Panc1 (cell line): ENCODE measurements at regions not wholly inside any gene's neighbourhood (a gene's known extent, or its start where the extent isn't known, plus 50 kb on each side); places are given as distances from the start of the nearest gene placed in this dataset.

Experiments used
- POLR2AphosphoS5 ChIP-seq: IDR thresholded peaks from 2 replicates; pipeline ENCODE4 v1.6.1; 2012; ENCODE audit warnings: mild to moderate bottlenecking, low read depth, low read length, moderate library complexity
- SIN3A ChIP-seq: IDR thresholded peaks from 2 replicates; pipeline ENCODE4 v1.6.1; 2012; ENCODE audit warnings: low read depth, mild to moderate bottlenecking, low read length, moderate library complexity, borderline replicate concordance; ENCODE audit not compliant: insufficient read depth
- TCF7L2 ChIP-seq: IDR thresholded peaks from 2 replicates; pipeline ENCODE4 v1.6.1; 2011; ENCODE audit warnings: mild to moderate bottlenecking, low read depth, low read length, inconsistent platforms
- TF ChIP-seq, protein P1 (sequence below): fragments of 450-650 bp; IDR thresholded peaks from 2 replicates; pipeline ENCODE4 v1.5.1; 2017; ENCODE audit warnings: mild to moderate bottlenecking
- TF ChIP-seq, protein P2 (sequence below), 2 experiments: IDR thresholded peaks; 2 replicates each; pipeline ENCODE4 v1.6.1; 2011 to 2012; ENCODE audit warnings: low read depth in 2 of 2, control low read depth in 1 of 2, low read length in 1 of 2, mild to moderate bottlenecking in 1 of 2, moderate library complexity in 1 of 2; ENCODE audit not compliant: insufficient read depth in 1 of 2

DNA sequence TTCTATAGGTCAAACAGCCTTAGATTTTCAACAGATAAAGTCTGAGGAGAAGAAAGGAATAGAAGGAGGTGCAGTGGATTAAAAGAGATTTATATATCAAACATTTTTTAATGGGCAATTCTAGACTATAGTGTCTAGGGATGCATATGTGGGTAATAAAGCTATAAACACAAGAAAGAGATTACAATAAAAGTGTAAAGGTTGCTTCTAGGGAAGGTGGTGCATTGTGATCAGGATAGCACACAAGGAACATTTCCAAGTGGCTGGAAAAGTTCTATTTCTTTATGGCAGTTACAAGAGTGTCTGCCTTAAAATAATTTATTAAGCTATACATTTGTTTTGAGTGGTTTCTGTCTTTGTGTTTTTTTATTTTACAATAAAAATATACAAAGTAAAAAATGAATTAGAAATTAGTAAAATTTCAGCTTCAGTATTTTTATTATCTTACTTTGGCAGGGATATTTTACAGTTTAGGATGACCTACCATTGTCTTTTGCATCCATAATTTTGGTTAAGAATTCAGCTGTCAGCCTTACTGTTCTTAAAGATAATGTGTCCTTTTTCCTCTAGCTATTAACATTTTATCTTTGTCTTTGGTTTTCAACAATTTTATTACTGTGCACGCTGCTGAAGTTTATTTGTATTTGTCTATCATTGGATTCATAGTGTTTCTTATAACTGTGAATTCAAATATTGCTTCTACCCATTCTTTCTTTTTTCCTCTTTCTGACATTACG lies 221.8 kb downstream of the LACC1 start:
- TF ChIP-seq, protein P1, sequence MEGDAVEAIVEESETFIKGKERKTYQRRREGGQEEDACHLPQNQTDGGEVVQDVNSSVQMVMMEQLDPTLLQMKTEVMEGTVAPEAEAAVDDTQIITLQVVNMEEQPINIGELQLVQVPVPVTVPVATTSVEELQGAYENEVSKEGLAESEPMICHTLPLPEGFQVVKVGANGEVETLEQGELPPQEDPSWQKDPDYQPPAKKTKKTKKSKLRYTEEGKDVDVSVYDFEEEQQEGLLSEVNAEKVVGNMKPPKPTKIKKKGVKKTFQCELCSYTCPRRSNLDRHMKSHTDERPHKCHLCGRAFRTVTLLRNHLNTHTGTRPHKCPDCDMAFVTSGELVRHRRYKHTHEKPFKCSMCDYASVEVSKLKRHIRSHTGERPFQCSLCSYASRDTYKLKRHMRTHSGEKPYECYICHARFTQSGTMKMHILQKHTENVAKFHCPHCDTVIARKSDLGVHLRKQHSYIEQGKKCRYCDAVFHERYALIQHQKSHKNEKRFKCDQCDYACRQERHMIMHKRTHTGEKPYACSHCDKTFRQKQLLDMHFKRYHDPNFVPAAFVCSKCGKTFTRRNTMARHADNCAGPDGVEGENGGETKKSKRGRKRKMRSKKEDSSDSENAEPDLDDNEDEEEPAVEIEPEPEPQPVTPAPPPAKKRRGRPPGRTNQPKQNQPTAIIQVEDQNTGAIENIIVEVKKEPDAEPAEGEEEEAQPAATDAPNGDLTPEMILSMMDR, result no peak
- TF ChIP-seq TCF7L2 (no peak), POLR2AphosphoS5 (no peak), SIN3A (no peak)
- TF ChIP-seq, protein P2, sequence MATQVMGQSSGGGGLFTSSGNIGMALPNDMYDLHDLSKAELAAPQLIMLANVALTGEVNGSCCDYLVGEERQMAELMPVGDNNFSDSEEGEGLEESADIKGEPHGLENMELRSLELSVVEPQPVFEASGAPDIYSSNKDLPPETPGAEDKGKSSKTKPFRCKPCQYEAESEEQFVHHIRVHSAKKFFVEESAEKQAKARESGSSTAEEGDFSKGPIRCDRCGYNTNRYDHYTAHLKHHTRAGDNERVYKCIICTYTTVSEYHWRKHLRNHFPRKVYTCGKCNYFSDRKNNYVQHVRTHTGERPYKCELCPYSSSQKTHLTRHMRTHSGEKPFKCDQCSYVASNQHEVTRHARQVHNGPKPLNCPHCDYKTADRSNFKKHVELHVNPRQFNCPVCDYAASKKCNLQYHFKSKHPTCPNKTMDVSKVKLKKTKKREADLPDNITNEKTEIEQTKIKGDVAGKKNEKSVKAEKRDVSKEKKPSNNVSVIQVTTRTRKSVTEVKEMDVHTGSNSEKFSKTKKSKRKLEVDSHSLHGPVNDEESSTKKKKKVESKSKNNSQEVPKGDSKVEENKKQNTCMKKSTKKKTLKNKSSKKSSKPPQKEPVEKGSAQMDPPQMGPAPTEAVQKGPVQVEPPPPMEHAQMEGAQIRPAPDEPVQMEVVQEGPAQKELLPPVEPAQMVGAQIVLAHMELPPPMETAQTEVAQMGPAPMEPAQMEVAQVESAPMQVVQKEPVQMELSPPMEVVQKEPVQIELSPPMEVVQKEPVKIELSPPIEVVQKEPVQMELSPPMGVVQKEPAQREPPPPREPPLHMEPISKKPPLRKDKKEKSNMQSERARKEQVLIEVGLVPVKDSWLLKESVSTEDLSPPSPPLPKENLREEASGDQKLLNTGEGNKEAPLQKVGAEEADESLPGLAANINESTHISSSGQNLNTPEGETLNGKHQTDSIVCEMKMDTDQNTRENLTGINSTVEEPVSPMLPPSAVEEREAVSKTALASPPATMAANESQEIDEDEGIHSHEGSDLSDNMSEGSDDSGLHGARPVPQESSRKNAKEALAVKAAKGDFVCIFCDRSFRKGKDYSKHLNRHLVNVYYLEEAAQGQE (IDR thresholded peaks at IDR 0.05; ENCODE audit: insufficient read depth in 1 of 2, low read depth in 2 of 2, low read length in 1 of 2), result no peak
